Astrocyte (in vitro differentiated cells and primary cell): ENCODE measurements at regions not wholly inside any gene's neighbourhood (a gene's known extent, or its start where the extent isn't known, plus 50 kb on each side); places are given as distances from the start of the nearest gene placed in this dataset.

Experiments
- DNase-seq: peaks from one replicate; pipeline ENCODE4 v3.0.0-alpha.2; 2010; ENCODE audit warnings: low read depth
- FAIRE-seq: peaks from 2 replicates; lab custom pipeline; 2011; peaks lifted over from hg19 to GRCh38; lab: Jason Lieb, UNC
- H2AFZ ChIP-seq: 2 replicates; pipeline ENCODE4 v1.6.0; 2012; ENCODE audit warnings: low read depth, low read length, inconsistent platforms
- H3K27ac ChIP-seq: 2 replicates; pipeline ENCODE4 v1.5.1; 2011; ENCODE audit warnings: low read depth, low read length, inconsistent platforms
- H3K27me3 ChIP-seq: 2 replicates; pipeline ENCODE4 v1.6.0; 2011; ENCODE audit warnings: low read length, inconsistent platforms; ENCODE audit not compliant: insufficient read depth
- H3K36me3 ChIP-seq: 2 replicates; pipeline ENCODE4 v1.5.1; 2011; ENCODE audit warnings: low read length, inconsistent platforms; ENCODE audit not compliant: insufficient read depth
- H3K4me1 ChIP-seq: 2 replicates; pipeline ENCODE4 v1.5.1; 2011; ENCODE audit warnings: low read length, inconsistent platforms; ENCODE audit not compliant: insufficient read depth
- H3K4me2 ChIP-seq: 2 replicates; pipeline ENCODE4 v1.6.0; 2012; ENCODE audit warnings: low read length, inconsistent platforms
- H3K4me3 ChIP-seq: 2 replicates; pipeline ENCODE4 v1.5.1; 2011; ENCODE audit warnings: low read depth, mild to moderate bottlenecking, low read length, inconsistent platforms; ENCODE audit not compliant: insufficient read depth
- H3K79me2 ChIP-seq: 2 replicates; pipeline ENCODE4 v1.6.0; 2012; ENCODE audit warnings: mild to moderate bottlenecking, low read length, inconsistent platforms; ENCODE audit not compliant: insufficient read depth
- H3K9ac ChIP-seq: 2 replicates; pipeline ENCODE4 v1.6.0; 2012; ENCODE audit warnings: mild to moderate bottlenecking, low read length, inconsistent platforms
- H3K9me3 ChIP-seq: 2 replicates; pipeline ENCODE4 v1.5.1; 2012; ENCODE audit warnings: low read depth, mild to moderate bottlenecking, low read length, inconsistent platforms; ENCODE audit not compliant: insufficient read depth
- H4K20me1 ChIP-seq: 2 replicates; pipeline ENCODE4 v1.6.0; 2012; ENCODE audit warnings: low read length, inconsistent platforms; ENCODE audit not compliant: insufficient read depth
- H3K27ac Mint-ChIP-seq: one replicate; pipeline ENCODE4 v1.8.0; 2021; ENCODE audit warnings: mild to moderate bottlenecking, mixed read lengths; ENCODE audit not compliant: unreplicated experiment
- H3K27me3 Mint-ChIP-seq: one replicate; pipeline ENCODE4 v1.8.0; 2021; ENCODE audit warnings: low read depth, mixed read lengths; ENCODE audit not compliant: unreplicated experiment
- H3K36me3 Mint-ChIP-seq: one replicate; pipeline ENCODE4 v1.8.0; 2021; ENCODE audit warnings: low read depth, mixed read lengths; ENCODE audit not compliant: unreplicated experiment
- H3K4me1 Mint-ChIP-seq: one replicate; pipeline ENCODE4 v1.8.0; 2021; ENCODE audit warnings: low read depth, mixed read lengths; ENCODE audit not compliant: unreplicated experiment
- H3K4me3 Mint-ChIP-seq: one replicate; pipeline ENCODE4 v1.8.0; 2021; ENCODE audit warnings: mild to moderate bottlenecking, moderate library complexity, mixed read lengths; ENCODE audit not compliant: unreplicated experiment
- H3K9me3 Mint-ChIP-seq: one replicate; pipeline ENCODE4 v1.8.0; 2021; ENCODE audit warnings: mild to moderate bottlenecking, mixed read lengths; ENCODE audit not compliant: unreplicated experiment
- EZH2 ChIP-seq: IDR thresholded peaks from 2 replicates; pipeline ENCODE4 v1.6.1; 2012; ENCODE audit warnings: mild to moderate bottlenecking, low read length, inconsistent platforms; ENCODE audit not compliant: insufficient read depth
- TF ChIP-seq, protein P1 (sequence below): IDR thresholded peaks from 2 replicates; pipeline ENCODE4 v1.5.1; 2011; ENCODE audit warnings: low read depth, mild to moderate bottlenecking, inconsistent platforms, low read length, moderate library complexity; ENCODE audit not compliant: insufficient read depth

DNA sequence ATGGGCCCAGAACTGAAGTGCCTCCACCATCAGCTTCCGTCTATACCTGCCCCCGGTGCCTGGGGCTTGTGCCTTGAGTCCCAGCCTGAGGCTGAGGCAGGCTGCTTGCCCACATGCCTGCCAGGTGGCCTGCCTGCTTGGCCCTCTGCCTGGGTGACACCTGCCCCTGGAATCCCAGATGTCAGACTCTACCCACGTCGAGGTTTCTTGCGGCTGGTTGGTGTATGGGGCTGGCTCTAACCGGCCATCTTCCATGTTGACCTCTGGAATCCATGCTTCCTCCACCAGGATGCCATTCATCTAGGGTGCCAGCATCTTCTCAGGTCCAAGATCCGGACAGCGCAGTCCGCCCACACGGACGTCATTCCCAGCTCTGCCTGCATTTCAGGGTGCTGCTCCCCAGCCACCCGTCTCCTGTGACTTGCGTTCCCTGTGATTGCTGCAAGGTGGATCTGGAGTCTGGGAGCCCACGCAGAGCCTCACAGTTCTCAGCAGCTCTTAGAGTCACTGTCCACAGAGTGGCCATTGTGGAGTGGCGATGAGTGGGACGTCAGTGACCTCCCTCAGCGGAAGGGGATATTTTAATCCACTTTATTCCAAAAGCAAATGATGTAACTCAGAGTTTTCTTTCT is 298.1 kb downstream of the TCERG1L start:
- Histone ChIP-seq H3K4me3 (no peak overlapping the region), H3K36me3 (no peaks in the 10 kb centered on the region), H4K20me1 (no peaks in the 10 kb centered on the region), H3K27me3 (no peaks in the 10 kb centered on the region), H3K9ac (no peak overlapping the region), H3K9me3 (peaks cover 9% of the 10 kb centered on the region), H3K4me2 (no peak overlapping the region), H2AFZ (no peak overlapping the region), H3K79me2 (no peaks in the 10 kb centered on the region), H3K4me1 (no peaks in the 10 kb centered on the region), H3K27ac (no peak overlapping the region)
- DNase-seq, result no peak
- Mint-ChIP-seq H3K4me1 (no peaks in the 10 kb centered on the region), H3K36me3 (no peaks in the 10 kb centered on the region), H3K4me3 (no peak overlapping the region), H3K9me3 (no peaks in the 10 kb centered on the region), H3K27me3 (no peaks in the 10 kb centered on the region), H3K27ac (no peak overlapping the region)
- no peak for FAIRE-seq
- TF ChIP-seq EZH2, result no peak
- TF ChIP-seq, protein P1, sequence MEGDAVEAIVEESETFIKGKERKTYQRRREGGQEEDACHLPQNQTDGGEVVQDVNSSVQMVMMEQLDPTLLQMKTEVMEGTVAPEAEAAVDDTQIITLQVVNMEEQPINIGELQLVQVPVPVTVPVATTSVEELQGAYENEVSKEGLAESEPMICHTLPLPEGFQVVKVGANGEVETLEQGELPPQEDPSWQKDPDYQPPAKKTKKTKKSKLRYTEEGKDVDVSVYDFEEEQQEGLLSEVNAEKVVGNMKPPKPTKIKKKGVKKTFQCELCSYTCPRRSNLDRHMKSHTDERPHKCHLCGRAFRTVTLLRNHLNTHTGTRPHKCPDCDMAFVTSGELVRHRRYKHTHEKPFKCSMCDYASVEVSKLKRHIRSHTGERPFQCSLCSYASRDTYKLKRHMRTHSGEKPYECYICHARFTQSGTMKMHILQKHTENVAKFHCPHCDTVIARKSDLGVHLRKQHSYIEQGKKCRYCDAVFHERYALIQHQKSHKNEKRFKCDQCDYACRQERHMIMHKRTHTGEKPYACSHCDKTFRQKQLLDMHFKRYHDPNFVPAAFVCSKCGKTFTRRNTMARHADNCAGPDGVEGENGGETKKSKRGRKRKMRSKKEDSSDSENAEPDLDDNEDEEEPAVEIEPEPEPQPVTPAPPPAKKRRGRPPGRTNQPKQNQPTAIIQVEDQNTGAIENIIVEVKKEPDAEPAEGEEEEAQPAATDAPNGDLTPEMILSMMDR, result no peak

DNA sequence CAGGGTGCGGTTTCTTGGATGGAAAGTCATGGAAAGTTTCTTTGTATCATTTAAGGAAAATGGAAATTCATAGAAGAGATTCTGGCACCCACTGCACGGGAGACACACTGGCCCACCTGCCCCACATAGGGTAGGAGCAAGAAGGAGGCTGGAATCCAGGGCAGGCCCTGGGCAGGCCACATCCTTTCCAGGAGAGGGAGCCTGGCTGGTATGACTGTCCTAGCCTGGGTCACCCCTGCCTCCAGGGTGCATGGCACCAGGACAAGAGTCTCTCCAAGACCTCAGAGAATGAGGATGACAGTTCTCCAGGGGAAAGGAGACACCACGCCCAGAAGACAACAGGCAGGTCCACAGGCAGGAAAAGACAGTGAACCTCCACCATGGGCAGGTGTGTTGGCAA is 297.2 kb downstream of the TCERG1L start:
- Histone ChIP-seq H4K20me1 (no peaks in the 10 kb centered on the region), H3K4me3 (no peak overlapping the region), H3K9me3 (peaks cover 9% of the 10 kb centered on the region), H3K9ac (no peak overlapping the region), H3K27ac (no peak overlapping the region), H2AFZ (no peak overlapping the region), H3K27me3 (no peaks in the 10 kb centered on the region), H3K4me1 (no peaks in the 10 kb centered on the region), H3K36me3 (no peaks in the 10 kb centered on the region), H3K79me2 (no peaks in the 10 kb centered on the region), H3K4me2 (no peak overlapping the region)
- H3K36me3 Mint-ChIP-seq, result no peaks in the 10 kb centered on the region
- TF ChIP-seq, protein P1, result no peak
- TF ChIP-seq EZH2, result no peak
- no peak for DNase-seq
- H3K27ac Mint-ChIP-seq, result no peak overlapping the region
- no peak overlapping the region for H3K4me3 Mint-ChIP-seq
- no peak for FAIRE-seq
- H3K27me3 Mint-ChIP-seq, result no peaks in the 10 kb centered on the region
- H3K9me3 Mint-ChIP-seq, result no peaks in the 10 kb centered on the region
- no peaks in the 10 kb centered on the region for H3K4me1 Mint-ChIP-seq

DNA sequence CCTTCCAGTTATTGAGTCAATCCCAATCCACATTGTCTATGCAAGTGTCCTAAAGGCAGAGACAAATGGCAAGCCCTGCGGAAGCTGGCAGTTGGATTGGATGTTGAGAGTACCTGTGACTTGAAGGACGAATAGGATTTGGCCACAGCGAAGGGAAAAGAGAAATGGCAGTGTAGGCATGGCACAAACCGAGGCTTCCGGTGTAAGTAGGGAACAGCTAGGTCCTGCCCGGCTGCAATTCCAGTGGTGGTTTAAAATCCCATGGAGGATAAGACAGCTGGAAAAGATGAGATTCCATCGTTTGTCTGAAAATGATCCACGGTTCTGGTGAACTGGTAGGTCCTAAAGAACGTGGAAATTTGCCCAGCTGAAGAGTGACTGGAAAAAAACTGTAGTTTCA is 296.2 kb downstream of the TCERG1L start:
- no peak overlapping the region for H3K4me3 Mint-ChIP-seq
- H3K4me1 Mint-ChIP-seq, result no peaks in the 10 kb centered on the region
- Histone ChIP-seq H3K36me3 (no peaks in the 10 kb centered on the region), H3K27ac (no peak overlapping the region), H3K4me2 (no peak overlapping the region), H3K4me1 (no peaks in the 10 kb centered on the region), H2AFZ (no peak overlapping the region), H3K27me3 (no peaks in the 10 kb centered on the region), H3K79me2 (no peaks in the 10 kb centered on the region), H3K4me3 (no peak overlapping the region), H4K20me1 (no peaks in the 10 kb centered on the region), H3K9ac (no peak overlapping the region), H3K9me3 (peaks cover 9% of the 10 kb centered on the region)
- no peaks in the 10 kb centered on the region for H3K27me3 Mint-ChIP-seq
- no peaks in the 10 kb centered on the region for H3K36me3 Mint-ChIP-seq
- H3K27ac Mint-ChIP-seq, result no peak overlapping the region
- peaks cover 2% of the 10 kb centered on the region for H3K9me3 Mint-ChIP-seq
- TF ChIP-seq EZH2, result no peak
- TF ChIP-seq, protein P1, result no peak
- FAIRE-seq (no peak), DNase-seq (no peak)
